Psoas muscle (tissue), 7 donors: ENCODE measurements at regions not wholly inside any gene's neighbourhood (a gene's known extent, or its start where the extent isn't known, plus 50 kb on each side); places are given as distances from the start of the nearest gene placed in this dataset.
A peak's percentile ranks its signal among the peaks of the same experiment; 100 is the strongest.

ENCODE experiments used
- ATAC-seq, 4 donors: fragments of 200-7000 bp; cut with Tn5 transposase; one replicate each; pipeline ENCODE4 v1.9.1; 2020; ENCODE audit warnings: moderate library complexity in 3 of 4, mild to moderate bottlenecking in 2 of 4
- DNase-seq, 2 donors: peaks; one replicate each; pipeline ENCODE4 v3.0.0-alpha.2; 2020
- H3K27ac ChIP-seq: fragments of 200-600 bp; one replicate; pipeline ENCODE4 v1.8.0; 2022
- H3K27me3 ChIP-seq, 3 donors: fragments of 200-600 bp in 1 of 3; one replicate each; pipeline versions ENCODE4 v1.6.1 to v1.8.0; 2013 to 2022; ENCODE audit warnings: low read length in 2 of 3, mild to moderate bottlenecking in 2 of 3, moderate library complexity in 1 of 3; ENCODE audit not compliant: insufficient read depth in 3 of 3
- H3K36me3 ChIP-seq, 2 donors: fragments of 200-600 bp in 1 of 2; one replicate each; pipeline versions ENCODE4 v1.6.1 to v1.8.0; 2013 to 2022; ENCODE audit warnings: low read depth in 1 of 2, mild to moderate bottlenecking in 1 of 2, moderate library complexity in 1 of 2; ENCODE audit not compliant: insufficient read depth in 1 of 2
- H3K4me1 ChIP-seq: fragments of 200-600 bp; one replicate; pipeline ENCODE4 v1.8.0; 2022
- H3K4me3 ChIP-seq: fragments of 200-600 bp; one replicate; pipeline ENCODE4 v1.8.0; 2022; ENCODE audit warnings: mild to moderate bottlenecking
- H3K9me3 ChIP-seq: fragments of 200-600 bp; one replicate; pipeline ENCODE4 v1.8.0; 2022
- WGBS, 3 donors: extraction: QIAGEN DNeasy Blood & Tissue Kit; methylation state at CpG; one replicate each; pipeline versions ENCODE4 v1.1.6 to v1.1.7; 2013; 5-methylcytosine and 5-hydroxymethylcytosine counted together
- intact Hi-C, 2 donors: fragments of 100-400 bp; cut with DNase I; formaldehyde crosslinking; loops; one replicate each; pipeline versions ENCODE4 v1.11.0 to v1.14.2; 2022
- TF ChIP-seq, protein P1 (sequence below): fragments of 200-600 bp; IDR thresholded peaks from one replicate; pipeline ENCODE4 v1.8.0; 2022; ENCODE audit warnings: antibody characterized with exemption
- donor health status: healthy with polysubstance abuse.
- donor health status: DM: no; HTN: no; CAD: no; lungs with moderate emphysema.
- donor health status: Bipolar disorder and iron deficiency.
- donor health status: healthy.
- donor health status: DM: yes; HTN: yes; CAD: no.
- donor health status: DM: no; HTN: no; CAD: no.
- donor health status: DM: yes; HTN: yes; CAD: no.

DNA sequence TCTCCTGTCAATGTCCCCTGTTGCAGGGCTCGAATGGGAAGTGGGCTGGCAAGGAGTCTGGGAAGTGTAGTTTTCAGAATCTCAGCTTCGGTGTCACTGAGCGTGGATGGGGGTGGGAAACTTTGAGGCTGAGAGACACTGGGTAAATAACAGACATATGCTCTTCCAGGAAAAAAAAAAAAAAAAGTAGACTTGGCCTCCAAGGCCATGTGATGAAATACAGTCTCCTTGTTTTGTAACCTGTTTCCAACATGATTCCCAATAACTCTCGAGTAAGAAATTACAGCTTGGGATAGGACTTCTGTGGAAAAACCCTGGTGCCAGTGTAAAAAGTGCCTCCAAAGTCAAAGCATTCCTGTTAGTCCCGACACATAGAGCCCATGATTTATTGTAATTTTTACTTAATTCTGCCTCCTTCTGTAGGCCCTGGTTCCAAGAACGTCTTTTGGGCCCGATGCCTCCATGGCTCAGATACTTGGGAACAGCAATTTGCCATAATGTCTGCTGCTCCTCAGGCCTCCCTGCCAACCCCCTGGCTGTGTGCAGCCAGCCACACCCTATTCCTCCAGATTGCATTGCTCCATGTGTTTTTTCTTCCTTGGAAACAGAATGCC, 119.5 kb upstream of the TNC start:
- TF ChIP-seq, protein P1, sequence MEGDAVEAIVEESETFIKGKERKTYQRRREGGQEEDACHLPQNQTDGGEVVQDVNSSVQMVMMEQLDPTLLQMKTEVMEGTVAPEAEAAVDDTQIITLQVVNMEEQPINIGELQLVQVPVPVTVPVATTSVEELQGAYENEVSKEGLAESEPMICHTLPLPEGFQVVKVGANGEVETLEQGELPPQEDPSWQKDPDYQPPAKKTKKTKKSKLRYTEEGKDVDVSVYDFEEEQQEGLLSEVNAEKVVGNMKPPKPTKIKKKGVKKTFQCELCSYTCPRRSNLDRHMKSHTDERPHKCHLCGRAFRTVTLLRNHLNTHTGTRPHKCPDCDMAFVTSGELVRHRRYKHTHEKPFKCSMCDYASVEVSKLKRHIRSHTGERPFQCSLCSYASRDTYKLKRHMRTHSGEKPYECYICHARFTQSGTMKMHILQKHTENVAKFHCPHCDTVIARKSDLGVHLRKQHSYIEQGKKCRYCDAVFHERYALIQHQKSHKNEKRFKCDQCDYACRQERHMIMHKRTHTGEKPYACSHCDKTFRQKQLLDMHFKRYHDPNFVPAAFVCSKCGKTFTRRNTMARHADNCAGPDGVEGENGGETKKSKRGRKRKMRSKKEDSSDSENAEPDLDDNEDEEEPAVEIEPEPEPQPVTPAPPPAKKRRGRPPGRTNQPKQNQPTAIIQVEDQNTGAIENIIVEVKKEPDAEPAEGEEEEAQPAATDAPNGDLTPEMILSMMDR: no peak
- peak in 3 of 4 donors; percentile 39 to 64 (median 42) for ATAC-seq
- intact Hi-C loops: no loop called here
- no peaks in the 10 kb centered on the region for H3K27me3 ChIP-seq
- no peaks in the 10 kb centered on the region for H3K36me3 ChIP-seq
- DNase-seq: peak; percentile 60 to 69
- no peak overlapping the region for H3K4me3 ChIP-seq
- no peak overlapping the region for H3K27ac ChIP-seq
- H3K4me1 ChIP-seq: no peaks in the 10 kb centered on the region
- no peaks in the 10 kb centered on the region for H3K9me3 ChIP-seq
- 78 to 83% (median 79%) methylated on average over 7 of the region's 7 CpGs for WGBS, 3 donors

DNA sequence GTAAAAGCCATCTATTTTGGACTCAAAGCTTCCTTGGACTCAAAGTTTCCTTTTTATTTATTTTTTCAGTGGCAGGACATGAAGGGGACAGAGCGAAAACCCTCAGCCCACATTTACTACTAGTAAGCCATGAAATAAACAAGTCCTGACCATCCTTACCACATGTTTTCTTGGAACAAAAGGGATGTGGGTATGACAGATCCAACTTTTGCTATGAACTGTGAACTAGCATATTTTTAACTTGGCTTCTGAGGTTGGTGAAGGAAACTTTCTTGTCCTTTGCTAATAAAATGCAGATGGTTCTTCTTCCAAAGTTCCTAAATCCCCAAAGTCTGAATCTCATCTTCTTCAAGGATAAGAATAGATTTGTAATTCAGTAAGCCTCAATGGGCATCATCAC, 122.7 kb upstream of the TNC start:
- no peak for DNase-seq
- ATAC-seq: no peak
- H3K4me3 ChIP-seq: no peak overlapping the region
- H3K4me1 ChIP-seq: no peaks in the 10 kb centered on the region
- H3K27ac ChIP-seq: no peak overlapping the region
- no peaks in the 10 kb centered on the region for H3K9me3 ChIP-seq
- intact Hi-C loops: no loop called here
- no peaks in the 10 kb centered on the region for H3K27me3 ChIP-seq
- TF ChIP-seq, protein P1: no peak
- 80 to 94% (median 85%) methylated on average over 1 of the region's 1 CpG for WGBS, 3 donors
- no peaks in the 10 kb centered on the region for H3K36me3 ChIP-seq

DNA sequence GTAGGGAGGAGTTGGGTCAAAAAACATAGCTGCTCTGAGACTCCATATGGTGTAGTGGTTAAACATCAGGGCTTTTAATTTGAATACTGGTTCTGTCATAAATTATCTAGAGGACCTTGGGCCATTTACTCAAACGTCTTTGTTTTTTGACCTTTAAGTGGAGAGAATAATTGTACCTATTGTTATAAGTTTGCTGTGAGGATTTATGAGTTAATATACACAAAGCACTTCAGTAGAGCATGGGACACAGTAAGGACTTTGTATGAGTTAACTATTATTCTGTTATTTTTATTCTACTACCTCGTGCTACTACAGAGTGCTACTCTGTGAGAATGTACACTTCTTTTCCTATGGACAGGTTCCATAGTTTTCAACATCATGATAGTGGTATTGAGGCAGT, 123.7 kb upstream of the TNC start:
- H3K4me1 ChIP-seq: no peaks in the 10 kb centered on the region
- intact Hi-C loops: no loop called here
- no peaks in the 10 kb centered on the region for H3K36me3 ChIP-seq
- H3K9me3 ChIP-seq: no peaks in the 10 kb centered on the region
- WGBS, 3 donors: 57 to 71% (median 60%) methylated on average over 2 of the region's 2 CpGs
- no peak for DNase-seq
- no peak overlapping the region for H3K27ac ChIP-seq
- no peak for ATAC-seq
- no peak overlapping the region for H3K4me3 ChIP-seq
- TF ChIP-seq, protein P1: no peak
- H3K27me3 ChIP-seq: no peaks in the 10 kb centered on the region

DNA sequence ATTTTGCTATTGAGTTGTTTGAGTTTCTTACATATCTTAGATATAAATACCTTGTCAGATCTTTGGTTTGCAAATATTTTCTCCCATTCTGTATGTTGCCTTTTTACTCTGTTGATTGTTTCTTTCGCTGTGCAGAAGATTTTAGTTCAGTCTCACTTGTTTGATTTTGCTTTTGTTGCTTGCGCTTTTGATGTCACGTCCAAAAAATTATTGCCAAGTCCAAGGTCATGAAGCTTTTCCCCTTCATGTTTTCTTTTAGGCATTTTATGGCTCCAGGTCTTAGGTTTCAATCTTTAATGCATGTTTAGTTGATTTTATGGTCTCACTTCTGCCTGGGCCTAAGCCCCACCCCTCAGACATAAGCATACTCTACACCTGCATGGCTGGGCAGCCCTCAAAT, 131.5 kb upstream of the TNC start:
- Histone ChIP-seq H3K27ac (no peak overlapping the region), H3K9me3 (no peaks in the 10 kb centered on the region), H3K4me3 (no peak overlapping the region), H3K27me3 (no peaks in the 10 kb centered on the region), H3K36me3 (no peaks in the 10 kb centered on the region), H3K4me1 (no peaks in the 10 kb centered on the region)
- no peak for ATAC-seq
- WGBS, 3 donors: 86 to 94% (median 93%) methylated on average over 3 of the region's 3 CpGs
- intact Hi-C loops: no loop called here
- TF ChIP-seq, protein P1: no peak
- DNase-seq: no peak

DNA sequence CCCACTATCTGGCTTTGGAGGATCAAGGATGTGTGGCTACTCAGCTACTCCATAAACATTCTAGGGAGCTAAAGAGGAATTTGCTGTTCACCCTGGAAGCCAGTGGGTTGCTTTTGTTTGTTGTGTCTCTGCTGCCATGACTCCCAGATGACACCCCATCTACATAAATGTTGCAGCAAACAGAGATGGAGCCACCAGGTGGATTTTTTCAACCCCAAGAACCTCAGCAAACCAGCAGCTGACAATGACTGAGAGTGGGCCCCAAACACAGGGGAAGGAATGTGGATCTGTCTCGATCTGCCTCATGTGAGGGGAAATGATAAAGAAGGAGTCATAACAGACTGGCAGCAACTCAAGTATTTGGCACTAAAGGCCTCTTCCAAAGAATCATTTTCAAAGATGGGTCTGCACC, 132.7 kb upstream of the TNC start:
- H3K4me3 ChIP-seq: no peak overlapping the region
- 18 to 27% (median 20%) methylated on average over 1 of the region's 1 CpG for WGBS, 3 donors
- no peaks in the 10 kb centered on the region for H3K27me3 ChIP-seq
- intact Hi-C loops: no loop called here
- no peaks in the 10 kb centered on the region for H3K9me3 ChIP-seq
- TF ChIP-seq, protein P1: no peak
- no peaks in the 10 kb centered on the region for H3K4me1 ChIP-seq
- no peak for ATAC-seq
- H3K27ac ChIP-seq: no peak overlapping the region
- no peak for DNase-seq
- H3K36me3 ChIP-seq: no peaks in the 10 kb centered on the region
